Endothelial cell of umbilical vein (primary cell): ENCODE measurements at regions not wholly inside any gene's neighbourhood (a gene's known extent, or its start where the extent isn't known, plus 50 kb on each side); places are given as distances from the start of the nearest gene placed in this dataset.

Experiments
- BruUV-seq: library from RNA; stranded (reverse); fragments of 400-500 nt; replicated peaks from 2 replicates; lab custom pipeline; 2021; lab: Mats Ljungman, UMichigan
- CTCF ChIA-PET: fragments of 300-600, 350-600 bp; sonication (Branson Sonifier 250); formaldehyde crosslinking; loops from one replicate; lab custom pipeline; 2021; ENCODE audit warnings: antibody characterized with exemption, inconsistent platforms; lab: Charles Lee
- POLR2A ChIA-PET: fragments of 300-600, 350-600 bp; sonication (Branson Sonifier 250); formaldehyde crosslinking; loops from one replicate; lab custom pipeline; 2021; ENCODE audit warnings: antibody characterized with exemption, inconsistent platforms; lab: Charles Lee
- DNase-seq: peaks from one replicate; pipeline ENCODE4 v3.0.0-alpha.2; 2011; ENCODE audit warnings: low read depth, low spot score
- FAIRE-seq: peaks from 2 replicates; lab custom pipeline; 2011; peaks lifted over from hg19 to GRCh38; lab: Jason Lieb, UNC
- H2AFZ ChIP-seq: 2 replicates; pipeline ENCODE4 v1.6.0; 2012; ENCODE audit warnings: low read depth, low read length, control low read depth, inconsistent platforms
- H3K27ac ChIP-seq: 2 replicates; pipeline ENCODE4 v1.5.1; 2011; ENCODE audit warnings: low read depth, mild to moderate bottlenecking, control low read depth, low read length, moderate library complexity; ENCODE audit not compliant: insufficient read depth
- H3K27me3 ChIP-seq, 2 experiments: 2 replicates each; pipeline versions ENCODE4 v1.6.0 to v1.6.1; 2011; ENCODE audit warnings: low read length in 2 of 2, mixed read lengths in 1 of 2; ENCODE audit not compliant: control insufficient read depth in 2 of 2, insufficient read depth in 2 of 2
- H3K36me3 ChIP-seq, 2 experiments: 2 replicates in 1 of 2; 3 replicates in 1 of 2; pipeline ENCODE4 v1.5.1; 2011; ENCODE audit warnings: low read length in 2 of 2, mild to moderate bottlenecking in 1 of 2, moderate library complexity in 1 of 2; ENCODE audit not compliant: control insufficient read depth in 2 of 2, insufficient read depth in 2 of 2; ENCODE audit errors: extremely low read depth in 1 of 2
- H3K4me1 ChIP-seq: 3 replicates; pipeline ENCODE4 v1.5.1; 2011; ENCODE audit warnings: mild to moderate bottlenecking, low read length; ENCODE audit not compliant: control insufficient read depth, insufficient read depth; ENCODE audit errors: extremely low read depth
- H3K4me2 ChIP-seq: 2 replicates; pipeline ENCODE4 v1.6.1; 2011; ENCODE audit warnings: low read length, control low read depth, mixed read lengths; ENCODE audit not compliant: insufficient read depth
- H3K4me3 ChIP-seq, 3 experiments: fragments of 200-600 bp in 1 of 3; sonication (generic), shearing (Covaris generic) in 1 of 3; replicated peaks in 1 of 3; 2 replicates each; pipeline ENCODE4 v1.5.1; 2011 to 2016; ENCODE audit warnings: control low read depth in 3 of 3, low read length in 3 of 3, mild to moderate bottlenecking in 2 of 3, inconsistent platforms in 1 of 3, low read depth in 1 of 3, moderate library complexity in 1 of 3; ENCODE audit not compliant: insufficient read depth in 1 of 3
- H3K79me2 ChIP-seq: 2 replicates; pipeline ENCODE4 v1.6.0; 2012; ENCODE audit warnings: low read length, inconsistent platforms; ENCODE audit not compliant: control insufficient read depth, insufficient read depth
- H3K9ac ChIP-seq: replicated peaks from 2 replicates; pipeline ENCODE3; 2011; ENCODE audit warnings: low read length, control low read depth; ENCODE audit not compliant: insufficient read depth; ENCODE audit errors: extremely low read depth
- H3K9me1 ChIP-seq: replicated peaks from 3 replicates; pipeline ENCODE4 v1.6.0; 2011; ENCODE audit warnings: mild to moderate bottlenecking, low read length; ENCODE audit not compliant: control insufficient read depth, insufficient read depth; ENCODE audit errors: extremely low read depth
- H3K9me3 ChIP-seq: replicated peaks from 2 replicates; pipeline ENCODE4 v1.5.1; 2012; ENCODE audit warnings: low read length, inconsistent platforms; ENCODE audit not compliant: control insufficient read depth, insufficient read depth
- H4K20me1 ChIP-seq: replicated peaks from 2 replicates; pipeline ENCODE3; 2011; ENCODE audit warnings: mild to moderate bottlenecking, low read length; ENCODE audit not compliant: control insufficient read depth, insufficient read depth; ENCODE audit errors: extremely low read depth
- CTCF ChIP-seq, 2 donors: IDR thresholded peaks; 1 replicate in 1 of 2; 2 replicates in 1 of 2; pipeline ENCODE4 v1.5.1; 2011; ENCODE audit warnings: low read length in 2 of 2, mild to moderate bottlenecking in 2 of 2, moderate library complexity in 2 of 2, control low read depth in 1 of 2, inconsistent platforms in 1 of 2, low read depth in 1 of 2; ENCODE audit not compliant: insufficient read depth in 1 of 2; ENCODE audit errors: extremely low read depth in 1 of 2
- EZH2 ChIP-seq: IDR thresholded peaks from 2 replicates; pipeline ENCODE4 v1.6.1; 2012; ENCODE audit warnings: borderline replicate concordance, low read depth, mild to moderate bottlenecking, moderate library complexity, low read length, inconsistent platforms; ENCODE audit not compliant: severe bottlenecking
- FOS ChIP-seq: IDR thresholded peaks from 2 replicates; pipeline ENCODE4 v1.6.1; 2011; ENCODE audit warnings: mild to moderate bottlenecking, low read length, moderate library complexity, borderline replicate concordance; ENCODE audit not compliant: insufficient read depth
- GATA2 ChIP-seq: IDR thresholded peaks from 2 replicates; pipeline ENCODE4 v1.7.0; 2011; ENCODE audit warnings: low read depth, mild to moderate bottlenecking, moderate library complexity, mixed read lengths, low read length; ENCODE audit not compliant: insufficient read length, insufficient read depth
- JUN ChIP-seq: IDR thresholded peaks from 2 replicates; pipeline ENCODE4 v1.6.1; 2011; ENCODE audit warnings: borderline replicate concordance, low read depth; ENCODE audit not compliant: insufficient read length, insufficient read depth
- MAX ChIP-seq: IDR thresholded peaks from 2 replicates; pipeline ENCODE4 v1.6.1; 2011; ENCODE audit not compliant: insufficient read depth, insufficient read length
- MYC ChIP-seq: IDR thresholded peaks from one replicate; pipeline ENCODE4 v1.6.1; 2011; ENCODE audit warnings: mild to moderate bottlenecking, low read depth, low read length
- POLR2A ChIP-seq: IDR thresholded peaks from 2 replicates; pipeline ENCODE4 v1.6.1; 2012; ENCODE audit warnings: low read depth, mild to moderate bottlenecking, control low read depth, low read length
- POLR2AphosphoS5 ChIP-seq: IDR thresholded peaks from 2 replicates; pipeline ENCODE4 v1.6.1; 2012; ENCODE audit warnings: low read depth, mild to moderate bottlenecking, control low read depth, low read length, moderate library complexity; ENCODE audit not compliant: insufficient read depth
- dilution Hi-C: fragments of 300-500 bp; cut with MboI; formaldehyde crosslinking; loops from one replicate; pipeline ENCODE4 v1.15.0; 2019; ENCODE audit warnings: low sequenced_read_pairs; ENCODE audit not compliant: extremely low pct_ligation_motif_present
- intact Hi-C: fragments of 100-400 bp; cut with micrococcal nuclease; formaldehyde crosslinking; loops from one replicate; pipeline ENCODE4 v1.10.0; 2022

- Histone ChIP-seq H3K36me3 (peaks cover 0 to 2% of the 10 kb centered on the region in 2 experiments), H3K27ac (no peak overlapping the region), H3K27me3 (no peaks in the 10 kb centered on the region), H3K9me3 (no peaks in the 10 kb centered on the region), H3K4me2 (no peak overlapping the region), H3K79me2 (peaks cover 53% of the 10 kb centered on the region), H2AFZ (no peak overlapping the region), H4K20me1 (no peaks in the 10 kb centered on the region), H3K9ac (no peak overlapping the region), H3K9me1 (no peaks in the 10 kb centered on the region), H3K4me1 (peaks cover 37% of the 10 kb centered on the region), H3K4me3 (no peak overlapping the region)
- no peak for TF ChIP-seq EZH2
- TF ChIP-seq MYC = no peak
- no peak for TF ChIP-seq FOS
- TF ChIP-seq POLR2AphosphoS5 = no peak
- no peak for TF ChIP-seq JUN
- no peak for TF ChIP-seq CTCF (IDR thresholded peaks at IDR 0.05; ENCODE audit: extremely low read depth in 1 of 2, insufficient read depth in 1 of 2, low read depth in 1 of 2, low read length in 2 of 2)
- no peak for TF ChIP-seq GATA2
- TF ChIP-seq POLR2A = no peak
- TF ChIP-seq MAX = no peak
- intact Hi-C loops (no loop called here), dilution Hi-C loops (no loop called here)
- CTCF ChIA-PET = no interaction called here
- POLR2A ChIA-PET = no interaction called here
- BruUV-seq = no TSS peak
- DNase-seq (no peak), FAIRE-seq (no peak)
These were observed 57.5 kb upstream of the IPO9 start for GRCh38 chr1:201771466-201771865.
